ENCODE measurements at regions not wholly inside any gene's neighbourhood (a gene's known extent, or its start where the extent isn't known, plus 50 kb on each side); places are given as distances from the start of the nearest gene placed in this dataset.

DNA sequence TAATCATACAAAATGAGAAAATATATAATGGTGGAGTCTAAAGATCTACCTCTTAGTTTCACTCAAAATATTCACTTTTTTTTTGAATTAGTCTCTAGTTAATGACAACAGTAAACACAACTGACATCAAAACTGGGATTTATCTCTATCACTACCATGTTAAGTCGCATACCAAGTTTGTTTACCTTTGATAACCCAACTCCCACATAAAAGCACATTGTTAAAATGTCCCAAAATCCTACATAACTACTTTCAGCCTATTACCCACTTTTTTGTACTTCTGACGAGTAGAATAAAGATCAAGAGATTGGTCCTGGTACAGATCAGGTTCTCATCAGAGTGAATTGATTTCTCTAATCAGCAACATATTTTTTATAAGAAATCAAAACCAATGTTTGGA, 518.5 kb downstream of the EPHA3 start:
- no peak for FAIRE-seq
- no peak overlapping the region for H3K4me2 ChIP-seq (ENCODE audit: insufficient read depth in 1 of 2, low read depth in 2 of 2, low read length in 2 of 2)
- H3K56ac ChIP-seq (replicated peaks; ENCODE audit: insufficient read length, low read depth, low read length) = no peak overlapping the region
- H2BK5ac ChIP-seq (ENCODE audit: low read depth, low read length) = no peak overlapping the region
- H4K8ac ChIP-seq (ENCODE audit: extremely low read depth, insufficient read depth, low read length) = no peak overlapping the region
- H3K4ac ChIP-seq (replicated peaks; ENCODE audit: insufficient read length, low read depth, low read length) = no peak overlapping the region
- WGBS, 2 experiments (ENCODE audit: extremely low coverage in 1 of 2, insufficient coverage in 1 of 2, insufficient read length in 1 of 2, insufficient replicate concordance in 2 of 2, low coverage in 1 of 2, low lambda C conversion rate in 2 of 2, missing lambda C conversion rate in 1 of 2) = 83% methylated on average over 2 of the region's 2 CpGs; no CpG with 5 or more reads in 1 of the 2 experiments
- POLR2A ChIA-PET (ENCODE audit: partially characterized antibody) = no interaction called here
- no peaks in the 10 kb centered on the region for H3K36me3 ChIP-seq (ENCODE audit: control insufficient read depth in 2 of 4, insufficient read depth in 4 of 4, low read length in 3 of 4)
- no peak overlapping the region for H2BK20ac ChIP-seq (ENCODE audit: low read length)
- H4K91ac ChIP-seq (replicated peaks; ENCODE audit: insufficient read length, low read length) = no peak overlapping the region
- no peak overlapping the region for H3K27ac ChIP-seq (ENCODE audit: low read depth, low read length)
- H3K14ac ChIP-seq (ENCODE audit: insufficient read length) = no peak overlapping the region
- CTCF ChIA-PET (ENCODE audit: partially characterized antibody) = interaction anchor here (1.0 kb wide), 1 partner anchor 460 kb away, joined by 3 read pairs; no protein-coding TSS in a partner anchor
- no peaks in the 10 kb centered on the region for H3K79me1 ChIP-seq (ENCODE audit: low read depth, low read length)
- no peak overlapping the region for H2BK120ac ChIP-seq (replicated peaks; ENCODE audit: low read depth, low read length)
- H2BK15ac ChIP-seq (ENCODE audit: low read length) = no peak overlapping the region
- H3K4me3 ChIP-seq (ENCODE audit: extremely low read depth in 1 of 4, insufficient read depth in 2 of 4, low read depth in 3 of 4, low read length in 4 of 4) = no peak overlapping the region
- H3K4me1 ChIP-seq (replicated peaks in 1 of 4; ENCODE audit: control insufficient read depth in 3 of 4, insufficient read depth in 4 of 4, low read length in 3 of 4) = no peaks in the 10 kb centered on the region
- no peak overlapping the region for H3K9ac ChIP-seq (replicated peaks in 1 of 4; ENCODE audit: extremely low read depth in 1 of 4, low read depth in 3 of 4, low read length in 3 of 4)
- H3K9me3 ChIP-seq (ENCODE audit: insufficient read depth in 2 of 2, low read depth in 1 of 2, low read length in 1 of 2) = no peaks in the 10 kb centered on the region
- H3K79me2 ChIP-seq (ENCODE audit: control insufficient read depth in 1 of 2, insufficient read depth in 2 of 2, low read length in 2 of 2) = no peaks in the 10 kb centered on the region
- no peaks in the 10 kb centered on the region for H3K27me3 ChIP-seq (replicated peaks in 1 of 4; ENCODE audit: control insufficient read depth in 3 of 4, extremely low read depth in 1 of 4, insufficient read depth in 3 of 4, low read length in 3 of 4)
- no peak overlapping the region for H2BK12ac ChIP-seq (ENCODE audit: low read depth, low read length)
- H2AK5ac ChIP-seq (ENCODE audit: low read depth, low read length) = no peak overlapping the region
- H3K23me2 ChIP-seq (ENCODE audit: low read depth, low read length) = no peaks in the 10 kb centered on the region
- no peak overlapping the region for H3K23ac ChIP-seq (ENCODE audit: insufficient read length)
- H4K5ac ChIP-seq (ENCODE audit: insufficient read length, low read depth, low read length) = no peak overlapping the region
- no peak overlapping the region for H2AFZ ChIP-seq (ENCODE audit: low read length)
- H3K18ac ChIP-seq (ENCODE audit: extremely low read depth, low read length) = no peak overlapping the region
- no peak for DNase-seq (ENCODE audit: low read depth in 1 of 2, low spot score in 2 of 2)
- no peaks in the 10 kb centered on the region for H4K20me1 ChIP-seq (replicated peaks in 1 of 2; ENCODE audit: control insufficient read depth in 1 of 2, insufficient read depth in 2 of 2, low read length in 2 of 2)
- TF ChIP-seq ASH2L (IDR thresholded peaks at IDR 0.05; ENCODE audit: low read length) (no peak), POU5F1 (IDR thresholded peaks at IDR 0.05; ENCODE audit: low read depth, low read length) (no peak), SP1 (IDR thresholded peaks at IDR 0.05; ENCODE audit: low read depth, low read length) (no peak), HDAC2 (IDR thresholded peaks at IDR 0.05; ENCODE audit: borderline replicate concordance in 1 of 2, low read depth in 2 of 2, low read length in 2 of 2) (no peak), NRF1 (IDR thresholded peaks at IDR 0.05; ENCODE audit: low read depth, low read length) (no peak), SIX5 (IDR thresholded peaks at IDR 0.05; ENCODE audit: low read depth, low read length) (no peak), KDM4A (IDR thresholded peaks at IDR 0.05; ENCODE audit: low read depth, low read length, severe bottlenecking) (no peak), CEBPB (IDR thresholded peaks at IDR 0.05; ENCODE audit: low read depth, low read length) (no peak), JUND (IDR thresholded peaks at IDR 0.05; ENCODE audit: low read length) (no peak)
- TF ChIP-seq, protein P1, sequence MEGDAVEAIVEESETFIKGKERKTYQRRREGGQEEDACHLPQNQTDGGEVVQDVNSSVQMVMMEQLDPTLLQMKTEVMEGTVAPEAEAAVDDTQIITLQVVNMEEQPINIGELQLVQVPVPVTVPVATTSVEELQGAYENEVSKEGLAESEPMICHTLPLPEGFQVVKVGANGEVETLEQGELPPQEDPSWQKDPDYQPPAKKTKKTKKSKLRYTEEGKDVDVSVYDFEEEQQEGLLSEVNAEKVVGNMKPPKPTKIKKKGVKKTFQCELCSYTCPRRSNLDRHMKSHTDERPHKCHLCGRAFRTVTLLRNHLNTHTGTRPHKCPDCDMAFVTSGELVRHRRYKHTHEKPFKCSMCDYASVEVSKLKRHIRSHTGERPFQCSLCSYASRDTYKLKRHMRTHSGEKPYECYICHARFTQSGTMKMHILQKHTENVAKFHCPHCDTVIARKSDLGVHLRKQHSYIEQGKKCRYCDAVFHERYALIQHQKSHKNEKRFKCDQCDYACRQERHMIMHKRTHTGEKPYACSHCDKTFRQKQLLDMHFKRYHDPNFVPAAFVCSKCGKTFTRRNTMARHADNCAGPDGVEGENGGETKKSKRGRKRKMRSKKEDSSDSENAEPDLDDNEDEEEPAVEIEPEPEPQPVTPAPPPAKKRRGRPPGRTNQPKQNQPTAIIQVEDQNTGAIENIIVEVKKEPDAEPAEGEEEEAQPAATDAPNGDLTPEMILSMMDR (IDR thresholded peaks at IDR 0.05; ENCODE audit: control extremely low read depth in 1 of 3, insufficient read depth in 1 of 3, low read depth in 1 of 3, low read length in 3 of 3) = no peak
- TF ChIP-seq, protein P2, sequence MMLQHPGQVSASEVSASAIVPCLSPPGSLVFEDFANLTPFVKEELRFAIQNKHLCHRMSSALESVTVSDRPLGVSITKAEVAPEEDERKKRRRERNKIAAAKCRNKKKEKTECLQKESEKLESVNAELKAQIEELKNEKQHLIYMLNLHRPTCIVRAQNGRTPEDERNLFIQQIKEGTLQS (IDR thresholded peaks at IDR 0.05; ENCODE audit: insufficient read depth, low read depth, low read length) = no peak
- TF ChIP-seq, protein P3, sequence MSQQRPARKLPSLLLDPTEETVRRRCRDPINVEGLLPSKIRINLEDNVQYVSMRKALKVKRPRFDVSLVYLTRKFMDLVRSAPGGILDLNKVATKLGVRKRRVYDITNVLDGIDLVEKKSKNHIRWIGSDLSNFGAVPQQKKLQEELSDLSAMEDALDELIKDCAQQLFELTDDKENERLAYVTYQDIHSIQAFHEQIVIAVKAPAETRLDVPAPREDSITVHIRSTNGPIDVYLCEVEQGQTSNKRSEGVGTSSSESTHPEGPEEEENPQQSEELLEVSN (IDR thresholded peaks at IDR 0.05) = no peak

All from H1 (cell line).